Ishikawa (cell line): ENCODE measurements at regions not wholly inside any gene's neighbourhood (a gene's known extent, or its start where the extent isn't known, plus 50 kb on each side); places are given as distances from the start of the nearest gene placed in this dataset.

Experiments
- CEBPB ChIP-seq: IDR thresholded peaks from 2 replicates; pipeline ENCODE4 v1.6.1; 2012
- CREB1 ChIP-seq: IDR thresholded peaks from 2 replicates; pipeline ENCODE4 v1.6.1; 2012; ENCODE audit warnings: low read depth
- EGR1 ChIP-seq: IDR thresholded peaks from 2 replicates; pipeline ENCODE4 v1.6.1; 2012
- EP300 ChIP-seq: IDR thresholded peaks from 2 replicates; pipeline ENCODE4 v1.6.1; 2012; ENCODE audit warnings: borderline replicate concordance
- FOXM1 ChIP-seq: IDR thresholded peaks from 2 replicates; pipeline ENCODE4 v1.6.1; 2012; ENCODE audit warnings: low read depth, borderline replicate concordance
- NFIC ChIP-seq: IDR thresholded peaks from 2 replicates; pipeline ENCODE4 v1.6.1; 2012
- RAD21 ChIP-seq: IDR thresholded peaks from 2 replicates; pipeline ENCODE4 v1.6.1; 2012; ENCODE audit warnings: low read depth
- TAF1 ChIP-seq: IDR thresholded peaks from 2 replicates; pipeline ENCODE4 v1.6.1; 2012; ENCODE audit warnings: low read depth, mild to moderate bottlenecking
- TCF12 ChIP-seq: IDR thresholded peaks from 2 replicates; pipeline ENCODE4 v1.6.1; 2012; ENCODE audit warnings: low read depth
- TEAD4 ChIP-seq: IDR thresholded peaks from 2 replicates; pipeline ENCODE4 v1.6.1; 2012
- YY1 ChIP-seq: IDR thresholded peaks from 2 replicates; pipeline ENCODE4 v1.6.1; 2012; ENCODE audit warnings: low read depth
- ZBTB7A ChIP-seq: IDR thresholded peaks from 2 replicates; pipeline ENCODE4 v1.6.1; 2012; ENCODE audit warnings: low read depth
- TF ChIP-seq, protein P1 (sequence below): IDR thresholded peaks from 2 replicates; pipeline ENCODE4 v1.6.1; 2012; ENCODE audit warnings: low read depth, mild to moderate bottlenecking
- TF ChIP-seq, protein P2 (sequence below): IDR thresholded peaks from 2 replicates; pipeline ENCODE4 v1.6.1; 2012
- TF ChIP-seq, protein P3 (sequence below): IDR thresholded peaks from 2 replicates; pipeline ENCODE4 v1.6.1; 2012

DNA sequence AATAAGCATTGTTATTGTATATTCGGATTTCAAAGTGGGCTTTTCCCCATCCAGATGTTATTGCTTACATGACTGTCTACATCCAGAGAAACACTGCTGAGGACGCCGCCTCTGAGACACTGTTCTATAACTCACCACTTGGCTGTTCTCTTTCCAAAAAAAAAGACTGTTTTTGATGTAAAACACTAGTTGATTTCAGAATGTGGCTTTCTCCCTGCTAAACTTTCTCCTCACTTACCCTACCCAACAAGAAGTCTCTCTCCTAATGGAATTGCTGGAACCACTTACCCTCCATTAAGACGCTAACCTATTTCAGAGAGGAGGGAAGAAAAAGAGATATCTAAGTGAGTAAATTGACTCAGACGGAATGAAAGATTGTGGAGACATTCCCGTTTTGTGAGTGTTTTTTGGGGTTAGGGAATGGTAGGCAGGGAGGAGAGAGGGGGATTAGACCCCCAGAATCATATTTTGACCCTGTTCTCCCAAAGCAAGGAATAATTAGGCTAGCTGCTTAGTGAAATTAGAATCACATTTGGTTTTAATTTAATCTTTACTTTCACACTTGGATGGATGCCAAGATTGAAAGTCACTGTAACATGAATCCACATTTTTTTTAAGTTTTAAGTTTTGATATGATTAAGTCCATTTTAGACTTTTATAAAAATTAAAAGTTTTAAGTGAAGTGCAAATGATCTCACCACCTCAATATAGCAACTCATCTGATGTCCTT lies 174.9 kb downstream of the CHIC2 start:
- TF ChIP-seq TAF1 (no peak), EP300 (no peak), YY1 (no peak), FOXM1 (no peak), CEBPB (no peak), RAD21 (no peak), CREB1 (no peak), ZBTB7A (no peak), TCF12 (no peak), TEAD4 (no peak), EGR1 (no peak), NFIC (no peak; the same call in 1 of the 2 replicates)
- TF ChIP-seq, protein P1, sequence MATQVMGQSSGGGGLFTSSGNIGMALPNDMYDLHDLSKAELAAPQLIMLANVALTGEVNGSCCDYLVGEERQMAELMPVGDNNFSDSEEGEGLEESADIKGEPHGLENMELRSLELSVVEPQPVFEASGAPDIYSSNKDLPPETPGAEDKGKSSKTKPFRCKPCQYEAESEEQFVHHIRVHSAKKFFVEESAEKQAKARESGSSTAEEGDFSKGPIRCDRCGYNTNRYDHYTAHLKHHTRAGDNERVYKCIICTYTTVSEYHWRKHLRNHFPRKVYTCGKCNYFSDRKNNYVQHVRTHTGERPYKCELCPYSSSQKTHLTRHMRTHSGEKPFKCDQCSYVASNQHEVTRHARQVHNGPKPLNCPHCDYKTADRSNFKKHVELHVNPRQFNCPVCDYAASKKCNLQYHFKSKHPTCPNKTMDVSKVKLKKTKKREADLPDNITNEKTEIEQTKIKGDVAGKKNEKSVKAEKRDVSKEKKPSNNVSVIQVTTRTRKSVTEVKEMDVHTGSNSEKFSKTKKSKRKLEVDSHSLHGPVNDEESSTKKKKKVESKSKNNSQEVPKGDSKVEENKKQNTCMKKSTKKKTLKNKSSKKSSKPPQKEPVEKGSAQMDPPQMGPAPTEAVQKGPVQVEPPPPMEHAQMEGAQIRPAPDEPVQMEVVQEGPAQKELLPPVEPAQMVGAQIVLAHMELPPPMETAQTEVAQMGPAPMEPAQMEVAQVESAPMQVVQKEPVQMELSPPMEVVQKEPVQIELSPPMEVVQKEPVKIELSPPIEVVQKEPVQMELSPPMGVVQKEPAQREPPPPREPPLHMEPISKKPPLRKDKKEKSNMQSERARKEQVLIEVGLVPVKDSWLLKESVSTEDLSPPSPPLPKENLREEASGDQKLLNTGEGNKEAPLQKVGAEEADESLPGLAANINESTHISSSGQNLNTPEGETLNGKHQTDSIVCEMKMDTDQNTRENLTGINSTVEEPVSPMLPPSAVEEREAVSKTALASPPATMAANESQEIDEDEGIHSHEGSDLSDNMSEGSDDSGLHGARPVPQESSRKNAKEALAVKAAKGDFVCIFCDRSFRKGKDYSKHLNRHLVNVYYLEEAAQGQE, result no peak
- TF ChIP-seq, protein P2, sequence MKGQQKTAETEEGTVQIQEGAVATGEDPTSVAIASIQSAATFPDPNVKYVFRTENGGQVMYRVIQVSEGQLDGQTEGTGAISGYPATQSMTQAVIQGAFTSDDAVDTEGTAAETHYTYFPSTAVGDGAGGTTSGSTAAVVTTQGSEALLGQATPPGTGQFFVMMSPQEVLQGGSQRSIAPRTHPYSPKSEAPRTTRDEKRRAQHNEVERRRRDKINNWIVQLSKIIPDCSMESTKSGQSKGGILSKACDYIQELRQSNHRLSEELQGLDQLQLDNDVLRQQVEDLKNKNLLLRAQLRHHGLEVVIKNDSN, result no peak
- TF ChIP-seq, protein P3, sequence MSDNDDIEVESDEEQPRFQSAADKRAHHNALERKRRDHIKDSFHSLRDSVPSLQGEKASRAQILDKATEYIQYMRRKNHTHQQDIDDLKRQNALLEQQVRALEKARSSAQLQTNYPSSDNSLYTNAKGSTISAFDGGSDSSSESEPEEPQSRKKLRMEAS, result no peak

DNA sequence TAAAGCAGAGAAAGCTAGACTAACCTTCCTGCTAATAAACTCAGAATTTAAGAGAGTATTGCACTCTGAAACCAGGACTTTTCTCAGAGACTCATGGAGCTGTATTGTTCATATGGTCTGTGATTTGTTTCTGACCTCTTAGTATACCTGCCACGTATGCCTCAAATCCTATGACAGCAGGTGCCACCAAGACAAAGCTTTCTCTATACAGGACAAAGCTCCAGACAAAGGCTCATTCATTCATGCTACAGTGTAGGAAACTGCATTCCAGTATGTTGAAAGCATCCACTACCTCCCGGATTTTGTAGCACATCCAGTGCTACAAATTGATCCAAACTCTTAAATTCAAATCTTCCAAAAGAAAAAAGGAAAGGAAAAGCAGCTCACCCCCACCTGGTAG lies 178.3 kb downstream of the CHIC2 start:
- TF ChIP-seq CEBPB (no peak), TAF1 (no peak)

DNA sequence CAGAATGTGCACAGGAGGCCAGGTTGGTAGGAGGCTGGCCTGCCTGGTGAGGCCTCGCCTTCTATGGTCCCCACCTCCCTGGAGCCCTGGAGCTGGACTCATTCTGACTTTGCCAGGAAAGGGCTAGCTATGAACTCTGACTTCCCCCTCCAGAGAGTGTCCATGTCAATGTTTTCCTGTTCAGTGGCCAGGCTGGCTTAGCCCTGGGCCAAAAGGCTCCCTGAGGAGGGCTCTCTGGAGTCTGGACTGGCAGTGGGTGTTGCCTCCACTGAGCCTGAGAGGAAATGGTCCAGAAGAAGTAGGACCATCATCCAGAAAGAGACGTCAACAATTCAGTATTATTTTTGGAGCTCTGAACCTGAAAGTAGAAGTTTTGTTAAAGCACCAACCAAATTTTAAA lies 178.7 kb downstream of the CHIC2 start:
- TF ChIP-seq, protein P2, result no peak
- TF ChIP-seq FOXM1, result no peak
- TF ChIP-seq TEAD4, result no peak
- no peak for TF ChIP-seq RAD21
- no peak for TF ChIP-seq TCF12
- TF ChIP-seq NFIC, result no peak
- TF ChIP-seq, protein P3, result no peak
- no peak for TF ChIP-seq YY1
- TF ChIP-seq EGR1, result no peak
- TF ChIP-seq, protein P1, result no peak
- no peak for TF ChIP-seq EP300
- TF ChIP-seq CEBPB, result no peak
- no peak for TF ChIP-seq ZBTB7A
- no peak for TF ChIP-seq TAF1
- no peak for TF ChIP-seq CREB1

DNA sequence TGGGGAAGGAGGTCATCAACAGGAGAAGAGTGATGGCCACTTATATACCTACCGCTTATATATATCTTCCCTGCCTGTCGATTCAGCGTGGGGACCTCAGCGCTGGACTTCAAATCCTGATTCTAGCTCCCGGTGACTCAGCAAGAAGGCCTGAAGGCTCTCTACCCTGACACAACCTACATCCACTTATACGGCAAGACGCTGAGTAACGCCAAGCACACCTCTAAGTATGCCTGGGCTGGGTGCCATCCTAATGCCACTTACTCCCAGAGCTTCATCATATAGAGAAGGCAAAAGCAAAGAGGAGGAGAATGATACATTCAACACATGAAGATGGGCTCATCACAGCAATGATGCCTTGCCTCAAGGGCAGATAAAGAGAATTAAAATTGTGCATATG lies 198.3 kb downstream of the CHIC2 start:
- no peak for TF ChIP-seq FOXM1
- TF ChIP-seq, protein P3, result no peak
- TF ChIP-seq RAD21, result no peak
- TF ChIP-seq EP300, result no peak
- TF ChIP-seq CEBPB, result no peak
- no peak for TF ChIP-seq YY1
- no peak for TF ChIP-seq CREB1
- no peak for TF ChIP-seq NFIC
- TF ChIP-seq TAF1, result no peak
- no peak for TF ChIP-seq TCF12
- TF ChIP-seq EGR1, result no peak
- TF ChIP-seq, protein P1, result no peak
- no peak for TF ChIP-seq ZBTB7A
- TF ChIP-seq TEAD4, result no peak
- TF ChIP-seq, protein P2, result no peak
